ENCODE measurements at regions not wholly inside any gene's neighbourhood (a gene's known extent, or its start where the extent isn't known, plus 50 kb on each side); places are given as distances from the start of the nearest gene placed in this dataset.

- Histone ChIP-seq H2BK5ac (ENCODE audit: low read depth, low read length) (no peak overlapping the region), H3K4me1 (replicated peaks in 1 of 4; ENCODE audit: control insufficient read depth in 3 of 4, insufficient read depth in 4 of 4, low read length in 3 of 4) (no peaks in the 10 kb centered on the region), H4K8ac (ENCODE audit: extremely low read depth, insufficient read depth, low read length) (no peak overlapping the region), H3K4me3 (ENCODE audit: extremely low read depth in 1 of 4, insufficient read depth in 2 of 4, low read depth in 3 of 4, low read length in 4 of 4) (no peak overlapping the region), H3K23me2 (ENCODE audit: low read depth, low read length) (no peaks in the 10 kb centered on the region), H2AFZ (ENCODE audit: low read length) (no peak overlapping the region; the same call in 1 of the 2 replicates), H4K91ac (replicated peaks; ENCODE audit: insufficient read length, low read length) (peak overlapping the region; percentile 42), H4K5ac (ENCODE audit: insufficient read length, low read depth, low read length) (no peak overlapping the region), H3K79me1 (ENCODE audit: low read depth, low read length) (no peaks in the 10 kb centered on the region), H2BK20ac (ENCODE audit: low read length) (no peak overlapping the region), H3K9me3 (ENCODE audit: insufficient read depth in 2 of 2, low read depth in 1 of 2, low read length in 1 of 2) (peaks cover 0 to 4% of the 10 kb centered on the region in 2 experiments; a peak in 1 of 4 replicates), H2BK15ac (ENCODE audit: low read length) (no peak overlapping the region), H4K20me1 (replicated peaks in 1 of 2; ENCODE audit: control insufficient read depth in 1 of 2, insufficient read depth in 2 of 2, low read length in 2 of 2) (no peaks in the 10 kb centered on the region), H3K27ac (ENCODE audit: low read depth, low read length) (no peak overlapping the region), H3K36me3 (ENCODE audit: control insufficient read depth in 2 of 4, insufficient read depth in 4 of 4, low read length in 3 of 4) (no peaks in the 10 kb centered on the region), H3K79me2 (ENCODE audit: control insufficient read depth in 1 of 2, insufficient read depth in 2 of 2, low read length in 2 of 2) (no peaks in the 10 kb centered on the region), H2AK5ac (ENCODE audit: low read depth, low read length) (no peak overlapping the region), H2BK120ac (replicated peaks; ENCODE audit: low read depth, low read length) (no peak overlapping the region), H2BK12ac (ENCODE audit: low read depth, low read length) (no peak overlapping the region), H3K4me2 (ENCODE audit: insufficient read depth in 1 of 2, low read depth in 2 of 2, low read length in 2 of 2) (no peak overlapping the region), H3K27me3 (replicated peaks in 1 of 4; ENCODE audit: control insufficient read depth in 3 of 4, extremely low read depth in 1 of 4, insufficient read depth in 3 of 4, low read length in 3 of 4) (no peaks in the 10 kb centered on the region), H3K9ac (replicated peaks in 1 of 4; ENCODE audit: extremely low read depth in 1 of 4, low read depth in 3 of 4, low read length in 3 of 4) (no peak overlapping the region), H3K23ac (ENCODE audit: insufficient read length) (no peak overlapping the region), H3K18ac (ENCODE audit: extremely low read depth, low read length) (no peak overlapping the region; the same call in 1 of the 2 replicates), H3K56ac (replicated peaks; ENCODE audit: insufficient read length, low read depth, low read length) (no peak overlapping the region), H3K4ac (replicated peaks; ENCODE audit: insufficient read length, low read depth, low read length) (no peak overlapping the region), H3K14ac (ENCODE audit: insufficient read length) (no peak overlapping the region)
- ChIA-PET CTCF (ENCODE audit: partially characterized antibody) (interaction anchor here (0.7 to 2.5 kb wide), 7 partner anchors 10 to 614 kb away, joined by 3 to 11 read pairs (median 3); no protein-coding TSS in a partner anchor), POLR2A (ENCODE audit: partially characterized antibody) (no interaction called here)
- 89% methylated on average over 5 of the region's 5 CpGs; no CpG with 5 or more reads in 1 of the 2 experiments for WGBS, 2 experiments (ENCODE audit: extremely low coverage in 1 of 2, insufficient coverage in 1 of 2, insufficient read length in 1 of 2, insufficient replicate concordance in 2 of 2, low coverage in 1 of 2, low lambda C conversion rate in 2 of 2, missing lambda C conversion rate in 1 of 2)
- DNase-seq (ENCODE audit: low read depth in 1 of 2, low spot score in 2 of 2) (no peak), FAIRE-seq (no peak)
- no peak for TF ChIP-seq CTBP2 (IDR thresholded peaks at IDR 0.05; ENCODE audit: borderline replicate concordance, insufficient read depth, insufficient read length, low read length)
- TF ChIP-seq TCF12 (IDR thresholded peaks at IDR 0.05; ENCODE audit: low read depth, low read length): no peak
- TF ChIP-seq, protein P1, sequence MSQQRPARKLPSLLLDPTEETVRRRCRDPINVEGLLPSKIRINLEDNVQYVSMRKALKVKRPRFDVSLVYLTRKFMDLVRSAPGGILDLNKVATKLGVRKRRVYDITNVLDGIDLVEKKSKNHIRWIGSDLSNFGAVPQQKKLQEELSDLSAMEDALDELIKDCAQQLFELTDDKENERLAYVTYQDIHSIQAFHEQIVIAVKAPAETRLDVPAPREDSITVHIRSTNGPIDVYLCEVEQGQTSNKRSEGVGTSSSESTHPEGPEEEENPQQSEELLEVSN (IDR thresholded peaks at IDR 0.05): no peak
- TF ChIP-seq POLR2AphosphoS5 (IDR thresholded peaks at IDR 0.05; ENCODE audit: low read depth, low read length): no peak
- no peak for TF ChIP-seq NANOG (IDR thresholded peaks at IDR 0.05; ENCODE audit: insufficient read depth, low read depth, low read length, poor library complexity, severe bottlenecking)
- TF ChIP-seq ASH2L (IDR thresholded peaks at IDR 0.05; ENCODE audit: low read length): no peak
- TF ChIP-seq SAP30 (IDR thresholded peaks at IDR 0.05; ENCODE audit: insufficient read depth, insufficient replicate concordance, low read length): no peak
- no peak for TF ChIP-seq KDM5A (IDR thresholded peaks at IDR 0.05; ENCODE audit: low read length)
- no peak for TF ChIP-seq HDAC6 (IDR thresholded peaks at IDR 0.05; ENCODE audit: low read depth, low read length)
- TF ChIP-seq, protein P2, sequence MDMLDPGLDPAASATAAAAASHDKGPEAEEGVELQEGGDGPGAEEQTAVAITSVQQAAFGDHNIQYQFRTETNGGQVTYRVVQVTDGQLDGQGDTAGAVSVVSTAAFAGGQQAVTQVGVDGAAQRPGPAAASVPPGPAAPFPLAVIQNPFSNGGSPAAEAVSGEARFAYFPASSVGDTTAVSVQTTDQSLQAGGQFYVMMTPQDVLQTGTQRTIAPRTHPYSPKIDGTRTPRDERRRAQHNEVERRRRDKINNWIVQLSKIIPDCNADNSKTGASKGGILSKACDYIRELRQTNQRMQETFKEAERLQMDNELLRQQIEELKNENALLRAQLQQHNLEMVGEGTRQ (IDR thresholded peaks at IDR 0.05; ENCODE audit: low read length): no peak
- no peak for TF ChIP-seq TBP (IDR thresholded peaks at IDR 0.05; ENCODE audit: low read depth, low read length)
- TF ChIP-seq KDM4A (IDR thresholded peaks at IDR 0.05; ENCODE audit: low read depth, low read length, severe bottlenecking): no peak
- TF ChIP-seq KDM1A (IDR thresholded peaks at IDR 0.05; ENCODE audit: borderline replicate concordance, low read length): no peak
Observed at GRCh38 chr6:19205076-19205475, 632.1 kb upstream of the ID4 start.

Data from H1 (cell line).